HepG2 (cell line): ENCODE measurements at regions not wholly inside any gene's neighbourhood (a gene's known extent, or its start where the extent isn't known, plus 50 kb on each side); places are given as distances from the start of the nearest gene placed in this dataset.

Experiments
- ATAC-seq: fragments of 200-7000 bp; cut with Tn5 transposase; 3 replicates; pipeline ENCODE4 v1.9.1; 2020; ENCODE audit warnings: mild to moderate bottlenecking, moderate library complexity
- BruUV-seq: library from RNA; stranded (reverse); fragments of 400-500 nt; replicated peaks from 2 replicates; lab custom pipeline; 2021; lab: Mats Ljungman, UMichigan
- CTCF ChIA-PET: fragments of 300-600 bp; formaldehyde crosslinking; extraction: SDS; loops from one replicate; lab custom pipeline; 2021; ENCODE audit warnings: low total read pairs, inconsistent platforms, low intra/inter-chr PET ratio; lab: Yijun Ruan, JAX
- POLR2A ChIA-PET: fragments of 350-600 bp; sonication (Branson Sonifier 250); formaldehyde crosslinking; loops from one replicate; lab custom pipeline; 2020; ENCODE audit warnings: antibody characterized with exemption, inconsistent platforms; lab: Yijun Ruan, JAX
- DNase-seq: peaks from one replicate; pipeline ENCODE4 v3.0.0-alpha.2; 2015; ENCODE audit warnings: low spot score
- FAIRE-seq: peaks from 3 replicates; lab custom pipeline; 2011; peaks lifted over from hg19 to GRCh38; lab: Jason Lieb, UNC
- H2AFZ ChIP-seq: one replicate; pipeline ENCODE4 v1.6.1; 2011; ENCODE audit warnings: low read length, inconsistent platforms
- H3K27ac ChIP-seq: fragments of 300-600 bp; 3 replicates; pipeline ENCODE4 v1.8.0; 2011; ENCODE audit warnings: mixed run types, mild to moderate bottlenecking, mixed read lengths, low read length, inconsistent platforms; ENCODE audit not compliant: insufficient read depth; ENCODE audit errors: extremely low read length
- H3K27me3 ChIP-seq, 2 experiments: fragments of 200-600 bp in 1 of 2; 2 replicates in 1 of 2; 3 replicates in 1 of 2; pipeline versions ENCODE4 v1.6.0 to v1.8.0; 2011; ENCODE audit warnings: low read length in 2 of 2, mild to moderate bottlenecking in 2 of 2, moderate library complexity in 2 of 2, inconsistent platforms in 1 of 2; ENCODE audit not compliant: insufficient read depth in 2 of 2, control insufficient read depth in 1 of 2
- H3K36me3 ChIP-seq, 2 experiments: fragments of 200-600 bp in 1 of 2; replicated peaks in 1 of 2; 2 replicates in 1 of 2; 3 replicates in 1 of 2; pipeline versions ENCODE4 v1.5.1 to v1.8.0; 2011; ENCODE audit warnings: low read length in 2 of 2, inconsistent platforms in 1 of 2; ENCODE audit not compliant: insufficient read depth in 2 of 2, control insufficient read depth in 1 of 2
- H3K4me1 ChIP-seq: 2 replicates; pipeline ENCODE4 v1.5.1; 2012; ENCODE audit warnings: low read length, inconsistent platforms; ENCODE audit not compliant: insufficient read depth
- H3K4me2 ChIP-seq: 2 replicates; pipeline ENCODE4 v1.6.0; 2011; ENCODE audit warnings: low read depth, low read length, inconsistent platforms
- H3K4me3 ChIP-seq, 3 experiments: fragments of 200-600 bp in 1 of 3; sonication (generic), shearing (Covaris generic) in 1 of 3; replicated peaks in 1 of 3; 2 replicates each; pipeline ENCODE4 v1.5.1; 2011 to 2016; ENCODE audit warnings: low read length in 3 of 3, inconsistent platforms in 2 of 3, low read depth in 2 of 3, mild to moderate bottlenecking in 2 of 3, control low read depth in 1 of 3, mixed read lengths in 1 of 3; ENCODE audit not compliant: insufficient read depth in 1 of 3
- H3K79me2 ChIP-seq: one replicate; pipeline ENCODE4 v1.6.1; 2011; ENCODE audit warnings: low read length, inconsistent platforms; ENCODE audit not compliant: insufficient read depth
- H3K9ac ChIP-seq: 2 replicates; pipeline ENCODE4 v1.6.0; 2011; ENCODE audit warnings: mild to moderate bottlenecking, low read depth, low read length, inconsistent platforms; ENCODE audit not compliant: insufficient read depth
- H3K9me3 ChIP-seq: 2 replicates; pipeline ENCODE4 v1.5.1; 2012; ENCODE audit warnings: mild to moderate bottlenecking, low read length
- H4K20me1 ChIP-seq: 2 replicates; pipeline ENCODE4 v1.6.0; 2011; ENCODE audit warnings: inconsistent platforms, mild to moderate bottlenecking, low read length, moderate library complexity; ENCODE audit not compliant: insufficient read depth
- ARID4A ChIP-seq: sonication (generic); formaldehyde crosslinking; IDR thresholded peaks from 2 replicates; pipeline ENCODE4 v1.5.0; 2020; ENCODE audit warnings: mild to moderate bottlenecking, missing genetic modification reagents, borderline replicate concordance
- BCL6 ChIP-seq: IDR thresholded peaks from 2 replicates; pipeline ENCODE4 v1.6.1; 2016; ENCODE audit warnings: missing genetic modification reagents, missing compliant biosample characterization
- FOXA1 ChIP-seq, 2 experiments: fragments of 450-650 bp in 1 of 2; sonication (generic) in 1 of 2; formaldehyde crosslinking in 1 of 2; IDR thresholded peaks; 2 replicates each; pipeline versions ENCODE4 v1.4.0 to v1.6.1; 2016 to 2020; ENCODE audit warnings: missing genetic modification reagents in 1 of 2
- JARID2 ChIP-seq: sonication (generic); formaldehyde crosslinking; IDR thresholded peaks from 2 replicates; pipeline ENCODE4 v1.8.1; 2023; ENCODE audit warnings: missing genetic modification reagents, inconsistent platforms; ENCODE audit not compliant: insufficient replicate concordance
- NAIF1 ChIP-seq: sonication (generic); formaldehyde crosslinking; IDR thresholded peaks from 2 replicates; pipeline ENCODE4 v1.5.0; 2020; ENCODE audit warnings: mild to moderate bottlenecking, missing genetic modification reagents, borderline replicate concordance
- SATB2 ChIP-seq: sonication (generic); formaldehyde crosslinking; IDR thresholded peaks from 2 replicates; pipeline ENCODE4 v1.5.0; 2020; ENCODE audit warnings: missing genetic modification reagents
- TEAD3 ChIP-seq: optimal IDR thresholded peaks from 2 replicates; pipeline ENCODE3; 2016; ENCODE audit warnings: borderline replicate concordance
- TRAFD1 ChIP-seq: sonication (generic); formaldehyde crosslinking; IDR thresholded peaks from 2 replicates; pipeline ENCODE4 v1.5.1; 2020; ENCODE audit warnings: missing genetic modification reagents, mild to moderate bottlenecking, borderline replicate concordance
- ZNF333 ChIP-seq: sonication (generic); formaldehyde crosslinking; IDR thresholded peaks from 2 replicates; pipeline ENCODE4 v1.4.0; 2020; ENCODE audit warnings: mild to moderate bottlenecking, missing genetic modification reagents, borderline replicate concordance
- ZNF367 ChIP-seq: sonication (generic); formaldehyde crosslinking; IDR thresholded peaks from 2 replicates; pipeline ENCODE4 v1.4.0; 2020; ENCODE audit warnings: missing genetic modification reagents, borderline replicate concordance
- ZNF552 ChIP-seq: sonication (generic); formaldehyde crosslinking; IDR thresholded peaks from 2 replicates; pipeline ENCODE4 v1.9.0; 2022; ENCODE audit warnings: missing genetic modification reagents, mild to moderate bottlenecking, borderline replicate concordance
- ZSCAN12 ChIP-seq: sonication (generic); formaldehyde crosslinking; IDR thresholded peaks from 2 replicates; pipeline ENCODE4 v1.9.0; 2021; ENCODE audit warnings: mild to moderate bottlenecking, missing genetic modification reagents
- ZSCAN25 ChIP-seq: sonication (generic); formaldehyde crosslinking; IDR thresholded peaks from 2 replicates; pipeline ENCODE4 v1.8.0; 2022; ENCODE audit warnings: mild to moderate bottlenecking, missing genetic modification reagents
- WGBS: methylation state at CpG from one replicate; pipeline ENCODE4 v1.1.6; 2017; ENCODE audit warnings: low lambda C conversion rate; 5-methylcytosine and 5-hydroxymethylcytosine counted together
- in situ Hi-C: cut with HindIII; loops from 2 replicates; pipeline ENCODE4 v1.10.0; 2017; ENCODE audit warnings: low pct_unique_long_range_greater_than_20kb; ENCODE audit not compliant: extremely low pct_ligation_motif_present
- intact Hi-C: fragments of 100-400 bp; cut with micrococcal nuclease; formaldehyde crosslinking; loops from one replicate; pipeline ENCODE4 v1.10.0; 2022; ENCODE audit not compliant: unreplicated experiment

DNA sequence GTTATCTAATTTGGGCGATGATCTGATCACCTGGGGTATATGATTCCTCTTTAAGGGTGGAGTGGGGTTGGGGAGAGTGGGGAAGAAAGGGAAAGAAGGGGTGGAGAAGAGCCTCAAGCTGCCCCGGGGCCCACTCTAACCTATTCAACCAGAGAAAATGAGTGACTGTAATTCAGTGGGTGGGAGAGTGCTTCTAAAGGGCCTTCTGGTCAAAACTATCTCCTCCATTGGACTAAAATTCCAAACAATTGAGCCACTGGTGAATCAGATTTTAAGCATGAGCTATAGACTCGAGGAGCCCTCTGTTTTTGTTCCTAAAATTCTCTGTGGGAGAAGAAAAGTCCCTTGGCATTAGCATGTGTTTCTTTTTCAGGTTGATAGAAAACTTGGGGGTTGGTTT is 296.8 kb downstream of the CLIC5 start:
- 0% methylated on average over 3 of the region's 3 CpGs for WGBS
- BruUV-seq: no TSS peak
- POLR2A ChIA-PET: no interaction called here

DNA sequence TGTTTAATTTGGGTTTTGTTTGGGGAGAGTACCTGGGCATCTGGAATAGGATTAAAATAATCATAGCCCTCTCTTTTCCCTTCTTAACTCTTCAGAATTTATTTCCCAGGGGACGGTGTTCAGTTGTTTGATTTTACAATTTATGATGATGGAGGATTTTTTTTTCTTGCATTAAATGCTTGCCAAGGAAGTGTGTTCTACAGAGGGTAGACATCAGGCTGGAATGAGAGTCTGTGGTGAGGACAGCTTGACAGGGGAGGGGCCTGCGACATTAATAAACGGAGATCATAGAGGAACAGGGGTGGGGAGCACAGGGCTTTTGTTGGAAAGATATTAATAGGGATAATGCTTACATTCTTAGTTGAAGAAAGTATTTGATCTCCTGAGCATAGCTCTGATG is 297.5 kb downstream of the CLIC5 start:
- ChIA-PET POLR2A (no interaction called here), CTCF (no interaction called here)
- DNase-seq: no peak
- H3K27ac ChIP-seq: no peak overlapping the region
- 61% methylated on average over 3 of the region's 3 CpGs for WGBS
- intact Hi-C loops (loop anchor here (5.0 kb wide), 1 partner anchor 939 kb away; no protein-coding TSS in a partner anchor), in situ Hi-C loops (loop anchor here (5.0 to 10.0 kb wide), 2 partner anchors 1061 to 1243 kb away; no protein-coding TSS in a partner anchor)
- no TSS peak for BruUV-seq
- H3K36me3 ChIP-seq: no peaks in the 10 kb centered on the region
- H3K4me1 ChIP-seq: no peaks in the 10 kb centered on the region
- H3K9ac ChIP-seq: no peak overlapping the region
- H3K9me3 ChIP-seq: no peaks in the 10 kb centered on the region
- no peak overlapping the region for H3K4me2 ChIP-seq
- H2AFZ ChIP-seq: no peak overlapping the region
- no peaks in the 10 kb centered on the region for H3K79me2 ChIP-seq
- ATAC-seq: no peak
- peaks cover 0 to 5% of the 10 kb centered on the region in 2 experiments; a peak in 1 of 5 replicates for H3K27me3 ChIP-seq
- no peaks in the 10 kb centered on the region for H4K20me1 ChIP-seq
- FAIRE-seq: no peak
- H3K4me3 ChIP-seq: no peak overlapping the region
- TF ChIP-seq ZNF552 (no peak), ZSCAN12 (CRISPR knock-in tag) (no peak), ZNF367 (CRISPR knock-in tag) (no peak), ZSCAN25 (CRISPR knock-in tag) (no peak), BCL6 (no peak), SATB2 (CRISPR knock-in tag) (no peak), ARID4A (CRISPR knock-in tag) (no peak), JARID2 (no peak), TRAFD1 (CRISPR knock-in tag) (no peak), FOXA1 (IDR thresholded peaks at IDR 0.05) (no peak), FOXA1 (CRISPR knock-in tag; IDR thresholded peaks at IDR 0.05) (no peak), ZNF333 (CRISPR knock-in tag) (no peak)

More for the DNA sequence above, 296.8 kb downstream of the CLIC5 start:
- no peak overlapping the region for H3K9ac ChIP-seq
- TF ChIP-seq TEAD3 (CRISPR knock-in tag) (no peak), NAIF1 (CRISPR knock-in tag) (no peak)
- TF ChIP-seq, all 625 proteins: peak for 0
- no peak for ATAC-seq
- intact Hi-C loops (loop anchor here (5.0 kb wide), 1 partner anchor 938 kb away; no protein-coding TSS in a partner anchor), in situ Hi-C loops (loop anchor here (5.0 to 10.0 kb wide), 2 partner anchors 1062 to 1244 kb away; no protein-coding TSS in a partner anchor)
- H2AFZ ChIP-seq: no peak overlapping the region
- H3K36me3 ChIP-seq: no peaks in the 10 kb centered on the region
- H3K4me1 ChIP-seq: no peaks in the 10 kb centered on the region
- H3K79me2 ChIP-seq: no peaks in the 10 kb centered on the region
- peaks cover 0 to 5% of the 10 kb centered on the region in 2 experiments; a peak in 1 of 5 replicates for H3K27me3 ChIP-seq
- H3K27ac ChIP-seq: no peak overlapping the region
- no peak for FAIRE-seq
- no peak overlapping the region for H3K4me2 ChIP-seq
- CTCF ChIA-PET: no interaction called here
- DNase-seq: no peak
- no peaks in the 10 kb centered on the region for H3K9me3 ChIP-seq
- H4K20me1 ChIP-seq: no peaks in the 10 kb centered on the region
- no peak overlapping the region for H3K4me3 ChIP-seq
